Stimulated activated CD4-positive, alpha-beta T cell treated with anti-CD3 and anti-CD28 coated beads, Interleukin-4, amount 100 ng/mL, for 24 hours (primary cell): ENCODE measurements at regions not wholly inside any gene's neighbourhood (a gene's known extent, or its start where the extent isn't known, plus 50 kb on each side); places are given as distances from the start of the nearest gene placed in this dataset.

ENCODE experiments used
- DNase-seq: peaks from one replicate; pipeline ENCODE4 v3.0.0-alpha.2; 2020

DNA sequence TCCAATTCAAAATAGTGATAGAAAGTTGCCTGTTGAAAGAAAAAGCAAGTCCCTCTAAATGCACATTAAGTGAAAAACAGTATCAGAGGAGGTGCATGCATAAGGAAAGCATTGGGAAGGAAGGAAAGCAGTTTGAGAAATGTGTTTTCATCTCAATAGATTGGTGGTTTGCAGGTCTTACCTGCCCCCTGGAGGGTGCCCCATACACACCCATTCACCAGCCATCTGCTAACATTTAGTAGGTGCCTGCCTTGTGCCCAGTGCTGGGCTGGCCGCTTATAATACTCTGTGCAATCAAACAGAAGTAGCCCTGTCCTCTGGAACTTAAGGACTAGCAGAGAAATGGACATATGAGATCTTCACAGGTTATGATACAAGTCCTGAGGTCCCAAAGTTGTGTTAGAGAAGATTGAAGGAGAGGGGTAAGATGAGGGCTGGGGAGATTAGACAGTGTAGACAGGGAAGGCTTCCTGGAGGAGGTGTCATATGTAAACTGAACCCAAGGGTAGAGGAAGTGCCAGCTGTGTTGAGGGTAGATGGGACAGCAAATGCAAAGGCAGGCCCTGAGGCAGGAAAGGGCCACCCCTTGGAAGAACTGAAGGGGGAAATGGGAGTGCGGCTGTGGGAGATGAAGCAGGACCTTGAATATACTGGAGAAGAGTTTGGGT lies 184.2 kb downstream of the MN1 start:
- DNase-seq, result no peak

DNA sequence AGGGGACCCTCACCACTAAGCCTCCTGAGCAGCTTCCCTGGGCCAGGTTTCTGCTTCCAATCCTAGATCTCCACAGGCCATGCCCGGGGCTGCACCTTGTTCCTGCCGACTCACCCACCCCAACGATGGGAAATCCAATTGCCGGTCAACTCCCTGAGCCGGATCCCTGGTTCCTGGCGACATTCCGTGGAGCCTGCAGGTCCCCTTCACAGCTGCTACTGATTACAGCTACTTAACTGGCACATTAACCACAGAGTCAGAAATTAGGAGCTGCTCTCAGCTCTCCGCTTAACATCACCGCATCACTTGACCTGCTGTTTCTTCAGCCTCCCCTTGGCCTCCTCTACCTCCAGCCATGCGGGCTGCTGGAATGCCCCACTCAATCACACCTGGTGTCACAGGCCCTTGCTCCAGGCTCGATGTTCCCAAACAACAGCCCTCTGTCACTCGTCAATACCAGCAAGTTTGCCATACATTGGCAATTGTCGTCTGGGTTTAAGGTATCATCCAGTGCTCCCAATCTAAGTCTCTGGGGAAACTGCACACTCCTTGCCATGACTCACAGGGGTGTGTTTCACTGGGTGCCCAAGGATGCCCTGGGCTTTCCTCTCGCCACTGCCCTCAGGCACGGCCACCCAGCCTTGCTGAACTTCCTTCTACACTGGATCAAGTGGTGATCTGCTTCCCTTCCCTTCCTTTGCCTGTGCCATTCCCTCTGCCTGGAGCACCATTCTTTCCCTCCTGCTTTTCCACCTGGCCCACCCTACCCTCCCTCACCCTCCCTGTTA lies 181.0 kb downstream of the MN1 start:
- no peak for DNase-seq

DNA sequence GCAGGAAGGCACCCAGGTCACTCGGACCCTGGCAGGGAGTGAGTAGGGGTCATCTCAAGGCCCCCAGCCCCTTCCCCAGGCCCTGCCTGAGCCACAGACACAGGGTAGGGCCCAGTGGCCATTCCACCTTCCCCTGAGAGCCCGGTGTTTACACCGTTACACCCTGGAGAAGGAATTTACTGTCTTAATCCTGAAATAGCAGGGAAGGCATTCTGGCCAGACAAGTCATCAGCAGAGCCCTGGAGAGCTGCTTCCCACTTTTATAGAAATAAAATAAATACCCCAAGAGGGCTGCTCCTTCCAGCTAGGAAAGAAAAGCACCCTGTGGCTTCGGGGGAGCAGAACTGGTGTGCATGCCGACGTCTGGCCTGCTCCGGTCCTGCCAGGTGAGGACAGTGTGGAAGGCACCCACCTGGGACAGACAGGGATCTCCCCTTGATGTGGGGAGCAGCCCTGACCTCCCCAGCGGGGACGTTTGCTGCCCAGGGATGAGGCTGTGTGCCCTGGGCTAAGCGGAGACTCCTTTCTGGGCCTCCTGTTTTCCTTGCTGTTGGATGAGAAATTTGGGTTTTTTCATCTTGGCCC lies 180.0 kb downstream of the MN1 start:
- DNase-seq, result no peak

DNA sequence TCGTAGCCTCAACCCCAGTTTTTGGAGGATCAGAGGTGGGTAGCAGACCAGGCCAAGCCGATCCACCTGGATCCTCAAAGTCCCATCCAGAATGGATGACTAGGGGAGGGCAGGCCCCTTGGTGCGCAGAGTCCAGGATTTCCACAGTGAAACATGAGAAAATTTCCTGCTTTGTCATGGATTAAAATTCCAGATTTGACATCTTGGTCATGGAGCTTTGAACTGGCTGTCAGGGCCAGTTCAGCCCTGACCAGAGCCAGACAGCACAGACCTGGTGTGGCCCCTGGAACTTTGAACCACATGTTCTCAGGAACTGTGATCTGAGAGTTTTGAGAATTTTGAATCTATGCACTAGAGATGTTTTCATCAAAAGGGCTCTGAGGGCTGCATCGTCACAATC lies 177.5 kb downstream of the MN1 start:
- DNase-seq, result no peak

DNA sequence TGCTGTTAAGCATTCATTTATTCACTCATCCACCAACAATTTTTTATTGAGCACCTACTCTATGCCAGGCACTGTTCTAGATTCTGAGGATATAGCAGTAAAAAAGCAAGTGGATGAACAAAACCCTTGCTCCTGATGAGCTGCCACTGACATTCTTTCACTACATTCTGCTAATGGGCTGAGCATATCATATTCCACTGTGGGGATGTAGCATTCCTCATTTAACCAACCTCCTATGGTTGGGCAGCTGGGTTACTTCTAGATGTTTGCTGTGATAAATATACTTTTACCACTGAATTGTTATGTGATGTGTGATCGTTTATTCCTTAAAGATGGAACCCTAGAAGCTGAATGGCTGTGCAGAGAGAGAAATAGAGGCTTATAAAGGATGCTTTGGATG lies 176.9 kb downstream of the MN1 start:
- DNase-seq, result no peak

DNA sequence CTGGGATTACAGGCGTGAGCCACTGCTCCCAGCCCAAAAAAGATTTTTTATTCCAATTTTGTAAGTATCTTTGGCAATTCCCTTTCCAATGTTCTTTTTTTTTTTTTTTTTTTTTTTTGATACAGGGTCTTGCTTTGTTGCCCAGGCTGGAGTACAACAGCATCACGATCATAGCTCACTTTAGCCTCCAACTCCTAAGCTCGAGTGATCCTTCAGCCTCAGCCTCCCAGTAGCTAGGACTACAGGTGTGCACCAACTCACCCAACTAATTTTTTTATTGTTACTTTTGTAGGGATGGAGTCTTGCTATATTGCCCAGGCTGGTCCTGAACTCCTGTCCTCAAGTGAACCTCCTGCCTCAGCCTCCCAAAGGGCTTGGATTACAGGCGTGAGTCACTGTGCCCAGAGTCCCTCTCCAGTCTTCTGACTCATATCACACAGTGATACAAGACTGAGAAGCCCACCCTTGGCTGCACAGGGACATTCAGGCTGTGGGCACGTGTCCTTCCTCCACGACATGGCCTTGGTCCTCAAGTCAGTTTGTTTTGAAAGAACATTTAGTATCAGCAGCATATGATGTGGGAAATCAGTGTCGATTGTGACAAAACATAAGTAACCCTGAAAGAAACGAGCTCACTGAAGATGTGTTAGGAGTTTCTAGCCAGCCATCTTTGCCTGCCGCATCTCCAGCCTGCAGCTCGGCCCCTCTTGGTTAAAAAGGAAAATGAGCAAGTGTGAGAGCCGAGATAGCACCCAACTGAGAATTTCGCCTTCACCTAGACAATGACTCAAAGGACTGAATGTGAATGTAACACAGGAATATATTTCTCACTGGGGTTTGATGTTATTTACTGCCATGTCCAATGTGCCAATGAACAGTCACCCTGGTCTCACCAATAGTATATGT lies 175.5 kb downstream of the MN1 start:
- no peak for DNase-seq

DNA sequence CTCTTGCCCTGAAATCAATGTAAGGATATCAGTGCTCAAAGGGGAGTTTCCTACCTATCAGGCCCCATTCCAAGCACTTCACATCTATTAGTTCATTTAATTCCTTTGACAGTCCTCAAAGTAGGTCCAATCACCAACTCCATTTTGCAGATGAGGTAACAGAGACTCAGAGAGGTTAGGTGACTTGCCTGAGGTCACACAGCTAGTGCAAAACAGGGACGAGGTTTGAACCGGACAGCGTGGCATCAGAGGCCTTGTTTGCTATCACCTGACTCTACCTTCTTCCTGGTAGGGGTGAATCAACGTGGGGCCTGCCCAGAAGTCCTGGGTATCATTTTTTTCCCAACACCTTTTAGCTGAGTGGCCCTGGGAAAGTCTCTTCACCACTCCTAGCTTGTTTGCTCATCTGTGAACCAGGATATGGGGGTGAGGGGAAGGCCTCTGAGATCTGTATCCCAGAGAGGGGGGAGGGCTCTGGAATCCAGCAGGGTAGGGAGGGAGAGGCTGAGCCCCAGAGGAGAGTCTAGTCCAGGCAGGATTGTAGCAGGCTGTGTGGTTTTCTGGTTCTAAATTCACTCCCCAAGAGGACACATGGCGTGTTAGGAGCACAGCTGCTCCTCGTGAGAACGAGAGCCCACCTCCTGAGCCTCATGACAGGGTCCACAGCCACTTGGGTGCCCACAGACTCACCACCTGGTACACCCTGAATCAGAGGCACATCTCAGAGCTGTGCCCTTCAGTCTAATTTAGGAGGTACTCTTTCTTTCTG lies 174.7 kb downstream of the MN1 start:
- no peak for DNase-seq

DNA sequence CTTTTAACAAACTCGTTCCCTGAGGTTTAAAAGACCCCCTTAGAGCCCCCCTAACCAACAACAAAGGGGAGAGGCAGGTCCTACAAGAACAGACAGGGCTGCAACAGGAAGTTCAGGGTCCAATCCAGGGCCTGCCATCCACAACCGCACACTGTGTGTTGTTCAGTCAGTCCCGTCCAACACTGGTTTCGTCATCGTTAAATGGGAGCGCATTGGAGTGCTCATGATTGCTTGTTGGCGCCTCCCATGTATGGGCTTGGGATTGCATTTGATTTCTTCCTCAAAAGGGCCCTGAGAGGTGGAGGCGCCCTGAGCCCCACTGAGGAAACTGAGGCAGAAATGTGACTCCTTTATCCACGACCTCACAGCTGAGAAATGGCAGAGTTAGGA lies 174.1 kb downstream of the MN1 start:
- no peak for DNase-seq

DNA sequence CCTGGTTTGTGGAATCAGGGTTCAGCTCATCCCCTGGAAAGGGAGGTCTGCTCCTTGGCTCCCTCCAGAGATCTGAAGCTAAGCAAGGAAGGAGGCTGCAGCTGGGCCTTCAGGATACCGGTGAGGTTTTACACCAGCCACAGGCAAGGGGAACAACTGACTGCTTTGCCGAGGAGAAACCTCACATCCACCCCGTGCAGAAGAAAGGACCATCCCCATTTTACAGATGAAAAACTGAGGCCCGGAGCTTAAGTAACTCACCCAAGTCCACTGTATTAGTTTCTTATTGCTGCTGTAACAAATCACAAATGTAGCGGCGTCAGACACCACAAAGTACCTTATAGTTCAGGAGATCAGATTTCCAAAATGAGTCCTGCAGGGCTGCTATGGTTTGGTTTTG lies 173.7 kb downstream of the MN1 start:
- DNase-seq, result no peak

DNA sequence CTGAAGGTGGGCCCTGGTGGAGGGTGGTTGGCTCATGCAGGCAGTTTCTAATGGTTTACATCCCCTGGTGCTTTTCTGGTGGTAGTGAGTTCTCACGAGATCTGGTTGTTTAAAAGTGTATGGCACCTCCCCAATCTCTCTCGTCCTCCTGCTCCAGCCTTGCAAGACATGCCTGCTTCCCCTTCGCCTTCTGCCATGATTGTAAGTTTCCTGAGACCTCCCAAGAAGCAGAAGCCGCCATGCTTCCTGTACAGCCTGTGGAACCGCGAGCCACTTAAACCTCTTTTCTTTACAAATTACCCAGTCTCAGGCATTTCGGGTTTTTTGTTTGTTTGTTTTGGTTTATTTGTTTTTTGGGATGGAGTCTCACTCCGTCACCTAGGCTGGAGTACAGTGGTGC lies 173.2 kb downstream of the MN1 start:
- DNase-seq, result no peak

DNA sequence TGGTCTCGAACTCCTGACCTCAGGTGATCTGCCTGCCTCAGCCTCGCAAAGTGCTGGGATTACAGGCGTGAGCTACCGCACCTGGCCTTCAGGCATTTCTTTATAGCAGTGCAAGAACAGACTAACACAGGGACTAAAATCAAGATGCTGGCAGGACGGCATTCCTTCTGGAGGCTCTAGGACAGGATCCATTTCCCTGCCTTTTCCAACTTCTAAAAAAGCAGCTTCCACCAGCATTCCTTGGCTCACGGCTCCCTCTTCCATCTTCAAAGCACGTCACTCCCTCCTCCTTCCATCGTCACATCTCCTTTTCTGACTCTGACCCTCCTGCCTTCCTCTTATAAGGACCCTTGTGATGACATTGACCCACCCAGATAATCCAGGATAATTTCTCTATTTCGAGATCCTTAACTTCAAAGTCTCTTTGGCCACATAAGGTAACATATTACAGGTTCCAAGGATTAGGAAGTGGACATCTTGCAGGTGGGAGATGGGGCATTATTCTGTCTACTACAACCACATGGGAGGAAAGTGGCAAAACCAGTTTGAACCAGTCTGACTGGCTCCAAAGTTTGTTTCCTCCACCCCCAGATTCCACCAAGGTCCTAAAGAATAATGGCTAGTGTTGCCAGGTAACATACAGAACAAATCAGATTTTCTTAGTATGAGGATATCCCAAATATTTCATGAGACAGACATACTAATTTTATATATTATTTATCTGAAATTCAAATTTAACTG lies 172.5 kb downstream of the MN1 start:
- DNase-seq, result no peak

DNA sequence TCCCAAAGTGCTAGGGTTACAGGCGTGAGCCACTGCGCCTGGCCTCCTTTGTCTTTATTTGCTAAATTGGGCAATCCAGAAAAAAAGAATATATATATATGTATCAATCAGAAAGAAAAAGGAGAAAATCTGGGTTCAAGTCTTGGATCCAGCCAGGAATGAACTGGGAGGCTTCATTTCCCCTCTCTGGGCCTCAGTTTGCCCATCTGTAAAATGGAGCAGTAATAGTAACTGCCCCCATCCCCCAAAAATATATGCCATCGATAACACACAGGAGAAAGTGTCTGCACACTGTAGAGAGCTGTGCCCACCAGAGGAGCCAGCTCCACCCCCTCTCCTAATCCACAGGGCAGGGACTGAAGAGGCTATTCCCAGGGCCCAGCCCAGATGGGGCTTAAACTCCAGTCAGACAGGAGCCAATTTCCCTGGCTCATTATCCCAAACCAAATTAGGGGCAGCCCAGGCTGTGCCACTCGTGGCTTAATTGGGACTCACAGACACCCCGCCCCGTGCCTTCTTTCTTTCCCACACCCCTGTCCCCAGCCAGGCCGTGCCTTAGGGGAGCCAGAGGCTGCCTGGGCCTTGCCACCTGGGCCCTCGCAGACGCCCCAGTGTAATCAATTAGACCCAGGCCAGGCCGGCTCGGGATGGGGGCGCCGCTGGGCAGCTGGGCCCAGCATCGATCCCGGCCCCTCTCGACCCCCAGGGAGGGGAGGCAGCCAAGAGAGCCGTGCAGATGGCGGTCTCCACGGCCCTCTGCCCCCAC lies 171.5 kb downstream of the MN1 start:
- DNase-seq, result no peak

DNA sequence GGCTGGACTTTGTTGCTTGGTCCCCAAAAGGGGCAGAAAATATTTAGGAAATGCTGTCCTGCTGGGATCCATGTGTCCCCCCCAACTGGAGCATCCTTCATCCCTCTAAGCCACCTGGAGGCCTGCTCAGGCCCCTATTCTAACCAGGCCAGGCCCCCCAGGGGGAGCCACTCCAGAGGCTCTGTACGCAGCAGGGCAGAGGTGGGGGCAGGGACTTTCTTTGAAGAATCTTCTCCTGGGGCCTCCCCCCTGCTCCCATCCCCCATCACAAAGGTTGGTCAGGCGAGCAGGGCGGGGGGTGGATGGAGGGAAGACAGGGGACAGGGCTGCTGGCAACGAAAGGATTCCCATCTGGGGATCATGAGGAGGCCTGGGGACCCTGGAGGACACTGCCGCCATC lies 170.8 kb downstream of the MN1 start:
- DNase-seq, result no peak

DNA sequence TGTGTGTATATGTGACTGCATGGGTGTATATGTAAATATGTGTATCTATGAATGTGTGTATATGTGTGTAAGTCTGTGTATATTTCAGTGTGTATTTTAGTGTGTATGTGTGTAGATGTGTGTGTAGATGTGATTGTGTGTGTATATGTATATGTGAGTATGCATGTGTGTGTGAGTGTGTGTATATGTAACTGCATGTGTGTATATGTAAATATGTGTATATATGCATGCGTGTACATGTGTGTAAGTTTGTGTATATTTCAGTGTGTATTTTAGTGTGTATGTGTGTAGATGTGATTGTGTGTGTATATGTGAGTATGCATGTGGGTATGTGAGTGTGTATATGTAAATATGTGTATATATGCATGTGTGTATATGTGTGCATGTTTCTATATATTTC lies 169.9 kb downstream of the MN1 start:
- no peak for DNase-seq

DNA sequence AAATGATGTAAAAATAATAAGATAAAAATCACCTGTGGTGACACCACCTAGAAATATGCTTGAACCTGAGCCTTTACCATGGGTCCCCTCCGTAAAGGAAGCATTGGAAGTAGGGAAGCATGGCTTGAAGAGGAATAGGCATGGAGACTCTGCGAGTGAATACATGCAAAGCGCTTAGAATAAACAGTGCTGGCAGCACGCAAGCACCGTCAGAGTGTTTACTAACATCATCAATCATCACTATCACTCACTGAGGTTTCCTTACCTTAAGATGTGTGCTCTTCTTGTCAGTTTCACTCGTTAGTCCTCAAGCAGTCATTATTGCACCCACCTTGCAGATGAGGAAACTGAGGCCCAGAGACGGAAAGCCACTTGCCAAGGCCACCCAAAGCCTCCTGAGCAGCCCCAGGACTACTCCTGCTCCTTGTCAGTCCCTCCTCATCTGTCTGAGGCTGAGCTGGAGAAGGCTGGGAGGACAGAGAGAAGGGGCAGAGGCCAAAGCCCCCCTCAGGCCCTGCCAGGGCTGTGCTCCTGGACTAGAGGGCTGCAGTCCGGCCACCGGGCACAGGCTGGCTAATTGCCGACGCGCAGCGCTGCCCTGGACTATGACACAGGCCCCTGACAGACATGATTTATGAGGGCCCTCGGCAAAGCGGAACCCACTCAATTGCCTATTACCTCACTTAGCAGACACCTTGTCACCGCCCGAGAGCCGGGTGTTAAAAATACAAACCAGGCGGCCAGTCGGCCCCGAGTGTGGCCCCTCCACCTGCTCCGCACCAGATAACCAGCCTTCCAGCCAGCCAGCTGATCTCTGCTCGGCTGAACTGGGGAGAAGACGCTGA lies 168.9 kb downstream of the MN1 start:
- DNase-seq, result no peak

DNA sequence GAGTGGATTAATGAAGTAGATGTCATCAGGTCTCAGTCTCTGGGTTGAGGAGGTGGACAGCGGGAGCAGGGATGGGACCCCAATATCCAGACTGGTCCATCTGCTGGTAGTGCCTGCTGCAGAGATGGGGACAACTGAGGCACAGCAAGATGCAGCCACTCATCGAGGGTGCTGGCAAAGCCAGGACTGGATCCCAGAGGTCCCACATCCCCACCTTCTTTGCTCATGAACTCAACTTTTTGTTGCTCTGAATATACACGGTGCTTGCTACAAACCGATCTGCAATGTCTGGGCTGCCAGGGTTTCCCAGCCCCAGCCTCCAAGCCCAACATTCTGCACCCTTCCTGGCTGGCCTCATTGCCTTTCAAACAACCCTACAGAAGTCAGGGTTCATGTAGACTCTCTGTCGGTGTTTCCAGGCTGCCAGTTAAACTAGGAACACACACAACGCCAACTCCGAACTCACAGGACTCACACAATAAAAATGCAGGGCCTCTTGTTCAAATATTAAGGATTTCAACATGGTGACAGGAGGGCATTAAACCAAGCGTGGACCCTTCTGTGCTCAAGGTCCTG lies 168.2 kb downstream of the MN1 start:
- no peak for DNase-seq

DNA sequence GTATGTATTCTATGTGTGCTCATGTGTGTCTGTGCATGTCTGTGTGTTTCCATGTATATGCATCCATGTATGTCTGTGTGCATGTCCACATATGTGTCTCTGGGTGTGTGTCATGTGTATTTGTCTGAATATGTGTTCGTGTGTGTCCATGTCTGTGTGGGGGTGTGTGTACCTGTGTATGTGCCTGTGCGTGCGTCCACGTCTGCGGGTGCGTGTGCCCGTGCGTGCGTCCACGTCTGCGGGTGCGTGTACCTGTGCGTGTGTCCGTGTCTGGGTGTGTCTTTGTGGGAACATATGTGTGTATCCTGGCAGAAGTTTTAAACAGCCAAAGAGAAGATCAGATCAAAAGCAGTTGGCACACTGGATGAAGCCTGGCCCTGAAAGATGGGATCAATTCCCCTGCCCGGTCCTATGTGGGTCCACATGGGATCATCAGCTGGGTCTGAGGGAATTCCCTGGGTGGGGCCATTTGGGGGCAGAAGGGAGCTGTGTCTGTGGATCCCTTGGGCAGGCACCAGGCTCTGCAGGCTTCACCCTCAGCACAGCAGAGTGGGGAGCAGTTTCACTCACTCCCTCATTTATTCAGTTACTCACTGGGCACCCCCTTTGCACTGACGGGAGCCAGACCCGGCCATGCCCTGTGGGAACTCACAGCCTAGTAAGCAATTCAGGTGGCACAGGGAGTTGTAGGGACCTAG lies 167.4 kb downstream of the MN1 start:
- no peak for DNase-seq

DNA sequence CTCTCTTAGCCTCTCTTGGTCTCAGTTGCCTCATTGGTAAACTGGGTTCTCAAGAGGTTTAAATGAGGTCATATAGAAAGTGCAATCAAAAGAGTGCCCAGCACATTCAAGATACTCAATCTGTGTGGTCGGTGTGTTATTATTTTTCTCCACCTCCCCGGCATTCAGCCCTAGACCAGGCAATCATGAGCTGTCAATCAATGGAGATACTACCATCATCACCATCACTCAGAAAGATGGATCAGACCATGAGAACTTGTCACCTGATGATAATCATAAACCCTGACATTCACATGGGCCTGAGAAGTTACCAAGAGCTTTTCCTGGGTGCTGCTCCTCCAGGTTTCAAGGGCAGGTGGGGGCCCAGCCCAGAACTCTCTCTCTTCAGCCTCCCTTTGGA lies 166.1 kb downstream of the MN1 start:
- no peak for DNase-seq

DNA sequence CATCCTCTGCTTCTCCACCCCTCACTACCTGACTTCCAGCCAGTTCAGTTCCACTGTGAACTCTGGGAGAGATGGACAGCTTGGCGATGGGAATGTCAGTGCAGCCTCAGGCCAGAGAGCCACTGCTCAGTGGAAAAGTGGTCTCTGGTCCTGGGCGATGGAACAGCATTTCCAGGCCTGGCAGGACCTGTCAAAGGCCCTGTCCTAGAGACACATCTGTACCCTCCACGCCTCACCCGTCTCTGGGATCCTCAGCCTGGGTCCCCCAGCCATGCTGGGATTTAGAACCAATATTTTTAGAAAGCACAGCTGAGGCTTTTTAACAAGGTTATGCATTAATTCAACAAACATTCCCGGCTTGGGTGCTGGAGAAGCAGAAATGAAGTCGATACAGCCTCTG lies 165.7 kb downstream of the MN1 start:
- no peak for DNase-seq
